ENCODE measurements at regions not wholly inside any gene's neighbourhood (a gene's known extent, or its start where the extent isn't known, plus 50 kb on each side); places are given as distances from the start of the nearest gene placed in this dataset.

- no peak for DNase-seq (ENCODE audit: low read depth)
Measured at GRCh38 chr12:34395056-34396005, 373.0 kb downstream of the ALG10 start.

- no peak for DNase-seq (ENCODE audit: low read depth)
Measured at GRCh38 chr12:34396006-34396860, 373.9 kb downstream of the ALG10 start.

- no peak for DNase-seq (ENCODE audit: low read depth)
Measured at GRCh38 chr12:34396861-34397590, 374.7 kb downstream of the ALG10 start.

GRCh38 chr12:34397591-34398365 is 375.5 kb downstream of the ALG10 start:
- no peak for DNase-seq (ENCODE audit: low read depth)

GRCh38 chr12:34398366-34398705 is 376.0 kb downstream of the ALG10 start:
- no peak for DNase-seq (ENCODE audit: low read depth)

- no peak for DNase-seq (ENCODE audit: low read depth)
Measured at GRCh38 chr12:34398706-34399630, 376.7 kb downstream of the ALG10 start.

- no peak for DNase-seq (ENCODE audit: low read depth)
Measured at GRCh38 chr12:34399631-34400410, 377.5 kb downstream of the ALG10 start.

- DNase-seq (ENCODE audit: low read depth) = no peak
Measured at GRCh38 chr12:34400411-34400881, 378.1 kb downstream of the ALG10 start.

- DNase-seq (ENCODE audit: low read depth) = no peak
Measured at GRCh38 chr12:34400986-34401658, 378.8 kb downstream of the ALG10 start.

- DNase-seq (ENCODE audit: low read depth) = no peak
Measured at GRCh38 chr12:34401659-34402227, 379.4 kb downstream of the ALG10 start.

GRCh38 chr12:34402228-34402898 is 380.1 kb downstream of the ALG10 start:
- DNase-seq (ENCODE audit: low read depth) = no peak

GRCh38 chr12:34402899-34403705 is 380.8 kb downstream of the ALG10 start:
- no peak for DNase-seq (ENCODE audit: low read depth)

GRCh38 chr12:34403706-34404376 is 381.5 kb downstream of the ALG10 start:
- DNase-seq (ENCODE audit: low read depth) = no peak

GRCh38 chr12:34404377-34405285 is 382.3 kb downstream of the ALG10 start:
- no peak for DNase-seq (ENCODE audit: low read depth)
